Dermis blood vessel endothelial cell (primary cell): ENCODE measurements at regions not wholly inside any gene's neighbourhood (a gene's known extent, or its start where the extent isn't known, plus 50 kb on each side); places are given as distances from the start of the nearest gene placed in this dataset.

ENCODE experiments used
- DNase-seq: peaks from one replicate; pipeline ENCODE4 v3.0.0; 2010

GRCh38 chr2:139389391-139389790, 609.2 kb upstream of the NXPH2 start:
- no peak for DNase-seq

GRCh38 chr2:139386401-139386800, 606.2 kb upstream of the NXPH2 start:
- no peak for DNase-seq

GRCh38 chr2:139383532-139383931, 603.3 kb upstream of the NXPH2 start:
- DNase-seq = no peak

- no peak for DNase-seq
Observed at GRCh38 chr2:139380051-139380450, 599.9 kb upstream of the NXPH2 start.

- DNase-seq = no peak
Observed at GRCh38 chr2:139378373-139378772, 598.2 kb upstream of the NXPH2 start.

- DNase-seq = no peak
Observed at GRCh38 chr2:139374296-139374850, 594.2 kb upstream of the NXPH2 start.

- no peak for DNase-seq
Observed at GRCh38 chr2:139369423-139370409, 589.5 kb upstream of the NXPH2 start.

GRCh38 chr2:139367416-139367815, 587.2 kb upstream of the NXPH2 start:
- no peak for DNase-seq

GRCh38 chr2:139366681-139367080, 586.5 kb upstream of the NXPH2 start:
- DNase-seq = no peak

GRCh38 chr2:139365189-139365588, 585.0 kb upstream of the NXPH2 start:
- no peak for DNase-seq

- no peak for DNase-seq
Observed at GRCh38 chr2:139360654-139361053, 580.5 kb upstream of the NXPH2 start.

- DNase-seq = no peak
Observed at GRCh38 chr2:139359818-139360217, 579.6 kb upstream of the NXPH2 start.

- no peak for DNase-seq
Observed at GRCh38 chr2:139357972-139358371, 577.8 kb upstream of the NXPH2 start.

GRCh38 chr2:139354518-139354917, 574.3 kb upstream of the NXPH2 start:
- DNase-seq = no peak

- DNase-seq = no peak
Observed at GRCh38 chr2:139353874-139354273, 573.7 kb upstream of the NXPH2 start.

- DNase-seq = no peak
Observed at GRCh38 chr2:139317259-139317658, 537.1 kb upstream of the NXPH2 start.

GRCh38 chr2:139314059-139314458, 533.9 kb upstream of the NXPH2 start:
- no peak for DNase-seq

GRCh38 chr2:139296672-139297209, 516.6 kb upstream of the NXPH2 start:
- no peak for DNase-seq

GRCh38 chr2:139293992-139294548, 513.9 kb upstream of the NXPH2 start:
- no peak for DNase-seq

- no peak for DNase-seq
Observed at GRCh38 chr2:139281124-139281523, 500.9 kb upstream of the NXPH2 start.

GRCh38 chr2:139271879-139272278, 491.7 kb upstream of the NXPH2 start:
- DNase-seq = no peak

GRCh38 chr2:139271149-139271548, 491.0 kb upstream of the NXPH2 start:
- DNase-seq = no peak

GRCh38 chr2:139260052-139260430, 479.9 kb upstream of the NXPH2 start:
- no peak for DNase-seq
